GM18502 (cell line): ENCODE measurements at regions not wholly inside any gene's neighbourhood (a gene's known extent, or its start where the extent isn't known, plus 50 kb on each side); places are given as distances from the start of the nearest gene placed in this dataset.
"Not testable (repeated sequence)": the region's sequence is repeated elsewhere in the genome, so short reads cannot be mapped to it uniquely, and the experiment has no call there.

Experiments
- ATAC-seq: cut with Tn5 transposase; IDR thresholded peaks from one replicate; pipeline ENCODE4 v1.9.1; 2021; ENCODE audit warnings: mild to moderate bottlenecking; ENCODE audit not compliant: unreplicated experiment, poor library complexity

DNA sequence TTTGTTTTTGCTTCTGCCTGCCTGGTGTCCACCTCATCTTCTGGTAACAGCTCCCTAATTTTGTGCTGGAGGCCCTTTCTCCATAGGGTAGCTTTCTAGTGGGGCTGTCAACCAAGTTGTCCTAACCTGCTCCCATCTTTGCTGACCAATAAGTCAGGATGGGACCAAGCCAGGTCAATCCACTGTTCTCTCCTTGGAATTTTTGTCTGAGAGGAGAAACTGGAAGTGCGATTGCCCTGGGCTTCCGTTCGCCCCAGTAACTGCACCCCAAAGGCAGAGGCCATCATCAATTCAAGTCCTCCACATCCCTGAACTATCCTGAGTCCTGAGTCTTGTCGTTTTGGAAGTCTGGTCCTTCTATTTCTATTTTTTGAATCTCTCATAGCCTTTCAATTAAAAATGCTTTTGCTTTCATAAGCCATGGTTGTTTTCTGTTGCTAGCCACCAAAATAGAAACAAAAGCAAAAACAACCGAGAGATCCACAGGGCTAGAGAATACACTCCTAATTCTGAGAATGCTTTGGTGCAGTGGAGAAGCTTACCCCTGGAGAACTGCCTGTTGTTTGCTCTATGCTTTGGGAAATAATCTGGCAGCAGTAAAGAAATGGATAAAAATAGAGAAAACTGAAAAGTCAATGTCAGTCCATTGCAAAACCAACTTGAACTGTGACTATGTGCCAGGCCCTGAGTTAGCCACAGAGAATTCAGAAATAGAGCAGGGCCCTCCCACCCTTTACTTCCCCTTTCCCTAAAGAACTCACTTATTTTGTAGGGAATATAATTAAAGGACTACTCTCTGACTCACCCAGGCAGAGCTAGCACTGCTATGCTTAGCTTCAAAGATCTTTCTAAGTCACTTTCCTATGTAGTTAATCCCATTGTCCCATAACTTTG is 368.1 kb downstream of the CXCL12 start:
- no peak for ATAC-seq

- ATAC-seq: no peak
These were observed 367.2 kb upstream of the ZNF32 start for GRCh38 chr10:44015702-44016500.

GRCh38 chr10:44014644-44015250 is 366.1 kb upstream of the ZNF32 start:
- no peak for ATAC-seq

DNA sequence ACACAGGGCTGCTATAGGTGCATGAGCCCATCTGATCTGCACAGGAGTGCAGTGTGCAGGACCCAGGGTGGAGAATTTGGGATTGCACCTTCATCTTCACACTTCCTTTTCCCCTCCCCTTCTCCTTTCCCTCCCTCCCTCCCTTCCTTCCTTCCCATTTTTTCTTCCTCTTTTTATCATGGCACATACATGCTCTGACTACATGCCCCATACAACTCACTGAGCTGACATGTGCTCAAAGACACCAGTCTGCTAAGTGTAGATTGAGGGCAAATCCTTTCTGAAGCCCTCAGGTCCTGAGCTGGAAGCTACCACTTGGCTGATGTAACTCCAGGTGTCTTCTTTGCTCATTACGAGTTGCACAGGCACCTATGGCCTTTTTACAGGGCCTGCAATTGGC is 365.3 kb upstream of the ZNF32 start:
- ATAC-seq: no peak

GRCh38 chr10:44012921-44013320 is 364.2 kb upstream of the ZNF32 start:
- ATAC-seq: no peak

- ATAC-seq: no peak
These were observed 362.9 kb upstream of the ZNF32 start for GRCh38 chr10:44011603-44011981.

GRCh38 chr10:44010873-44011602 is 362.4 kb upstream of the ZNF32 start:
- ATAC-seq: peak; percentile 95

DNA sequence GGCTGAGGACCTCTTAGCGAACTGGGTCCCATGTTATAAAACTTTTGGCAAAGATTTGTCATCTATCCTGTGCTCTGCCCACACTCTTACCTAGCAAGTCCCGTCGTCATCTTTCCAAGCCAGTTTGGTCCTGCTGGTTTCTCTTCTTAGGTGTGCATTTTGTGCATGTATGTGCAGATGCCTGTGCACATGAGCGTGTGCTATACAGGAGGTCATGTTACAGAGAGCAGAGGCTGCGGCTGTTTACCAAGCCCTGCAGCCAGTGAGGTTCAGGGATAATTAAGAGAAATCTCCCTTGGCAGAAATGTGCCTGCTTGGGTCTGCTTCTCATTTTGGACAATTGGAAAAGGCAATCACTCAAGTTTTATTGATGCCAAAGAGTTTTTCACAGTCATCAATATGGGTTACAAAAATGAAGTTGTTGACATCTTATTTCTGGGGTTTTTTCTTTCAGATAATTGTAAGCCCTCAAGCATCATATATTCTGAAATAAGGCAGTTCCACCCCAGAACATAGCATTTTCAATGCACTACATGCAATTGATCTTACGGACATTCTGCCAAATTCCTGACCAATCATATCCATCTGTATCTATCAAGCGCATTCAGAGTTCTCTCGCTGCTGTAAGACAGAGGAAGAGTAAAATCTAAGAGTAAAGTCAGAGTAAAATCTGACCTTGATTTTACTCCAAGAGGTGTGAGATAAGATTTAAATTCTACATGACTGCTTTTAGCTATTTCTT is 361.4 kb upstream of the ZNF32 start:
- ATAC-seq: no peak

DNA sequence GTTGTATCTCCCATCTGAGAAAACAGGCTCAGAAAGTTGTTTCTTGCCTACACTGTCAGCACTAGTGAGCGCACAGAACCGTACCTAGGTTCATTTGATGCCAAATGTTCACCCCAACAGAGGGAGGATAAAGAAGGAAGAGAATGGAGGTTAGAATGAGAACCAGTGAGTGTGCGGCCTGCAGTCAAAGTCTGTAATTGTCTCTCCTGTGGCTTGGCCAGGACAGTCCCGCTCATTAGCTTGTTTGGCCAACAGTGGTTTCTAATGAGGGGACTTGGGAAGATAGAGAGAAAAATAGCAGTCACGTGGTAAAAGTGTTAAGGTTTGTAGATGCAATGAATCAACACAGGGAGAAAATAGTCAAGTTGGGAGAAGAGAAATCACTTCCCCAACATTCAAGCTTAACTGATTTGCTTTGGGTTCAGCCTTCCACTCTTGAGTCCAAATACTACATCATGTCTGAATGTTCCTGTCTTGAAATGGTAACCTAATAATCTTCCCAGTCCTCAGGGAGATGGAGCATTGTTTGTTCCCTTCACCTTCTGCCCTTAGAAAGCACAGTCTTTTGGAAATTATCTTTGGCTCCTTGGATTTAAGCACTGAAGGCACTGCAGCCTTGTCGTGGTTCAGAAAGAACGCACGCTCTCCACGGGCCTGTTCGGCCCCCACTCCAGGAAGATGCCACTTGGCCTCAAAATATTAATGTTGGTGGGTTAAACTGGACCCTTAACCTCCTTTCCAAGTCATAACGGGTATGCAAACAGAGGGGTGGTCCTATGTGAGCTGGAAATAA is 360.4 kb upstream of the ZNF32 start:
- no peak for ATAC-seq

GRCh38 chr10:44008270-44008916 is 359.7 kb upstream of the ZNF32 start:
- ATAC-seq: peak; percentile 52

- ATAC-seq: no peak
These were observed 358.1 kb upstream of the ZNF32 start for GRCh38 chr10:44006771-44007170.

DNA sequence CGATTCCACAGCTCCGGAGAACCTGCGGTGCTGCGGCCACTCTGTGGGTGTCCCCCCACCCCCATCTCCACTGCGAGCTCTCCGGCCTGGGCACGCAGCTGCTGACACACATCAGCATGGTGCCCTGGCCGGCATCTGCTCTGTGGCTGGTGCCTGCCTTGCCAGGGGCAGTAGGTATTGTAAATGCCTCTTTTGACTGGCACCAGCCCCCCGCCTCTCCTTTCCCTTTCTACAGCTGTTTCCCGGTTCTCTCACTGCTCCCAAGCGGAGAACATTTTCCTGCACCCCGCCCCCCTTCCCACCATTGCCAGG is 357.1 kb upstream of the ZNF32 start:
- ATAC-seq: no peak

GRCh38 chr10:44004913-44005787 is 356.5 kb upstream of the ZNF32 start:
- ATAC-seq: no peak

DNA sequence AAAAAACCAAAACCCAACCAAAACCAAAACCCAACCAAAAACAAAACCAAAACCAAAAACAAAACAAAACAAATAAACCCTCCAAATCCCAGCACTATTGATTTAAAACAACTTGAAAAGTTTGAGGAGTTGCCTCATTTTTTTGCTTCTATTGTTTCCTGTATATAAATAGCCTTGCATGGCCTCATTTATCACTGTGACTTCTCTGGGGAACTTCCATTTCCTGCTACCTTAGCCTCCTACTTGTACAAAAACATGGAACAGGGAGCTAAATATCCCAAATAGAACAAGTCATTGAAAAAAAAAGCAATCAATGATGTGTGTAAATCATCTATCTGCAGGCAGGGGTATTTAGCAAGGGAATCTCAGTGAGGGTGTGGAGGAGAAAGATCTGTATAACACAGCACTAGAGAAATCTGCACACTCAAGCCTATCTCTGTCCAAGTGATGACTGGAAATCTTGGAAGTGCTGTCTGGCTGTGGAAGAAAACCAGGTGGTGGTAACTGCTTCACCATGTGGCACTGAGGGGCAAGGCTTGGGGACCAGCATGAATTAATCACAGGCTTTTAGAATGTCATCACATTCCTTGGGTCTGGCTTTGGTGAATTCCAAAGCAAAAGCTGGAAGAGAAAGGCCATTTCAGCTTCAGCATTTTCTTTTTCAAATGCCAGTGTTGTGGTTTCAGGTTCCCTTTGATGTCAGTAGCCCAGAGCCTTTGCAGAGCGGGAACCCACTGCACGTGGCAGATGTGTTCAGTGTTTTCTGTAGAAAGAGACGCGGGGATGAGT is 349.5 kb upstream of the ZNF32 start:
- no peak for ATAC-seq

DNA sequence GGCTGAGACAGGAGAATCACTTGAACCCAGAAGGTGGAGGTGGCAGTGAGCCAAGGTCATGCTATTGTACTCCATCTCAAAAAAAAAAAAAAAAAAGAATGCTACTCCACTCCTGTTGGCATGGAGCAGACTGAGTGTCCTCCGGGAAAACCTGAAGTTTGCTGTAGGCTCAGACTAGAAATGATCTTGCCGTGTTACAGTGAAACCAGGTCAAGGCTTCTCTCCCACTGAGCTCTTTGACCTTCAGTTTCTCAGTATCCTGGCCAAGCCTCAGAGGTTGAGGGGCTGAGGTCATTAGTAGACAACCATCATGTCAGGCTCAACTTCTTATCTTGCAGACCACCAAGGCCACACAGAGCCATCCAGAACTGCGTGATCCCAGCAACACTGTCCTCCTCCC is 348.6 kb upstream of the ZNF32 start:
- no peak for ATAC-seq

- ATAC-seq: no peak
These were observed 345.9 kb upstream of the ZNF32 start for GRCh38 chr10:43994539-43994938.

DNA sequence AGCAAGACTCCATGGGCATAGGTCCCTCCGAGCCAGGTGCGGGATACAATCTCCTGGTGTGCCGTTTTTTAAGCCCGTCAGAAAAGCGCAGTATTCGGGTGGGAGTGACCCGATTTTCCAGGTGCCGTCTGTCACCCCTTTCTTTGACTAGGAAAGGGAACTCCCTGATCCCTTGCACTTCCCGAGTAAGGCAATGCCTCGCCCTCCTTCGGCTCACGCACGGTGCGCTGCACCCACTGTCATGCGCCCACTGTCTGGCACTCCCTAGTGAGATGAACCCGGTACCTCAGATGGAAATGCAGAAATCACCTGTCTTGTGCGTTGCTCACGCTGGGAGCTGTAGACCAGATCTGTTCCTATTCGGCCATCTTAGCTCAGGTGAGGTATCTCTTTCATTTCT is 344.1 kb upstream of the ZNF32 start:
- ATAC-seq: not testable (repeated sequence)
